Endothelial cell of umbilical vein (primary cell): ENCODE measurements at regions not wholly inside any gene's neighbourhood (a gene's known extent, or its start where the extent isn't known, plus 50 kb on each side); places are given as distances from the start of the nearest gene placed in this dataset.
A peak's percentile ranks its signal among the peaks of the same experiment; 100 is the strongest.

Experiments used
- BruUV-seq: library from RNA; stranded (reverse); fragments of 400-500 nt; replicated peaks from 2 replicates; lab custom pipeline; 2021; lab: Mats Ljungman, UMichigan
- CTCF ChIA-PET: fragments of 300-600, 350-600 bp; sonication (Branson Sonifier 250); formaldehyde crosslinking; loops from one replicate; lab custom pipeline; 2021; ENCODE audit warnings: antibody characterized with exemption, inconsistent platforms; lab: Charles Lee
- POLR2A ChIA-PET: fragments of 300-600, 350-600 bp; sonication (Branson Sonifier 250); formaldehyde crosslinking; loops from one replicate; lab custom pipeline; 2021; ENCODE audit warnings: antibody characterized with exemption, inconsistent platforms; lab: Charles Lee
- DNase-seq: peaks from one replicate; pipeline ENCODE4 v3.0.0-alpha.2; 2011; ENCODE audit warnings: low read depth, low spot score
- FAIRE-seq: peaks from 2 replicates; lab custom pipeline; 2011; peaks lifted over from hg19 to GRCh38; lab: Jason Lieb, UNC
- H2AFZ ChIP-seq: 2 replicates; pipeline ENCODE4 v1.6.0; 2012; ENCODE audit warnings: low read depth, low read length, control low read depth, inconsistent platforms
- H3K27ac ChIP-seq: 2 replicates; pipeline ENCODE4 v1.5.1; 2011; ENCODE audit warnings: low read depth, mild to moderate bottlenecking, control low read depth, low read length, moderate library complexity; ENCODE audit not compliant: insufficient read depth
- H3K27me3 ChIP-seq, 2 experiments: 2 replicates each; pipeline versions ENCODE4 v1.6.0 to v1.6.1; 2011; ENCODE audit warnings: low read length in 2 of 2, mixed read lengths in 1 of 2; ENCODE audit not compliant: control insufficient read depth in 2 of 2, insufficient read depth in 2 of 2
- H3K36me3 ChIP-seq, 2 experiments: 2 replicates in 1 of 2; 3 replicates in 1 of 2; pipeline ENCODE4 v1.5.1; 2011; ENCODE audit warnings: low read length in 2 of 2, mild to moderate bottlenecking in 1 of 2, moderate library complexity in 1 of 2; ENCODE audit not compliant: control insufficient read depth in 2 of 2, insufficient read depth in 2 of 2; ENCODE audit errors: extremely low read depth in 1 of 2
- H3K4me1 ChIP-seq: 3 replicates; pipeline ENCODE4 v1.5.1; 2011; ENCODE audit warnings: mild to moderate bottlenecking, low read length; ENCODE audit not compliant: control insufficient read depth, insufficient read depth; ENCODE audit errors: extremely low read depth
- H3K4me2 ChIP-seq: 2 replicates; pipeline ENCODE4 v1.6.1; 2011; ENCODE audit warnings: low read length, control low read depth, mixed read lengths; ENCODE audit not compliant: insufficient read depth
- H3K4me3 ChIP-seq, 3 experiments: fragments of 200-600 bp in 1 of 3; sonication (generic), shearing (Covaris generic) in 1 of 3; replicated peaks in 1 of 3; 2 replicates each; pipeline ENCODE4 v1.5.1; 2011 to 2016; ENCODE audit warnings: control low read depth in 3 of 3, low read length in 3 of 3, mild to moderate bottlenecking in 2 of 3, inconsistent platforms in 1 of 3, low read depth in 1 of 3, moderate library complexity in 1 of 3; ENCODE audit not compliant: insufficient read depth in 1 of 3
- H3K79me2 ChIP-seq: 2 replicates; pipeline ENCODE4 v1.6.0; 2012; ENCODE audit warnings: low read length, inconsistent platforms; ENCODE audit not compliant: control insufficient read depth, insufficient read depth
- H3K9ac ChIP-seq: replicated peaks from 2 replicates; pipeline ENCODE3; 2011; ENCODE audit warnings: low read length, control low read depth; ENCODE audit not compliant: insufficient read depth; ENCODE audit errors: extremely low read depth
- H3K9me1 ChIP-seq: replicated peaks from 3 replicates; pipeline ENCODE4 v1.6.0; 2011; ENCODE audit warnings: mild to moderate bottlenecking, low read length; ENCODE audit not compliant: control insufficient read depth, insufficient read depth; ENCODE audit errors: extremely low read depth
- H3K9me3 ChIP-seq: replicated peaks from 2 replicates; pipeline ENCODE4 v1.5.1; 2012; ENCODE audit warnings: low read length, inconsistent platforms; ENCODE audit not compliant: control insufficient read depth, insufficient read depth
- H4K20me1 ChIP-seq: replicated peaks from 2 replicates; pipeline ENCODE3; 2011; ENCODE audit warnings: mild to moderate bottlenecking, low read length; ENCODE audit not compliant: control insufficient read depth, insufficient read depth; ENCODE audit errors: extremely low read depth
- CTCF ChIP-seq, 2 donors: IDR thresholded peaks; 1 replicate in 1 of 2; 2 replicates in 1 of 2; pipeline ENCODE4 v1.5.1; 2011; ENCODE audit warnings: low read length in 2 of 2, mild to moderate bottlenecking in 2 of 2, moderate library complexity in 2 of 2, control low read depth in 1 of 2, inconsistent platforms in 1 of 2, low read depth in 1 of 2; ENCODE audit not compliant: insufficient read depth in 1 of 2; ENCODE audit errors: extremely low read depth in 1 of 2
- EZH2 ChIP-seq: IDR thresholded peaks from 2 replicates; pipeline ENCODE4 v1.6.1; 2012; ENCODE audit warnings: borderline replicate concordance, low read depth, mild to moderate bottlenecking, moderate library complexity, low read length, inconsistent platforms; ENCODE audit not compliant: severe bottlenecking
- FOS ChIP-seq: IDR thresholded peaks from 2 replicates; pipeline ENCODE4 v1.6.1; 2011; ENCODE audit warnings: mild to moderate bottlenecking, low read length, moderate library complexity, borderline replicate concordance; ENCODE audit not compliant: insufficient read depth
- GATA2 ChIP-seq: IDR thresholded peaks from 2 replicates; pipeline ENCODE4 v1.7.0; 2011; ENCODE audit warnings: low read depth, mild to moderate bottlenecking, moderate library complexity, mixed read lengths, low read length; ENCODE audit not compliant: insufficient read length, insufficient read depth
- JUN ChIP-seq: IDR thresholded peaks from 2 replicates; pipeline ENCODE4 v1.6.1; 2011; ENCODE audit warnings: borderline replicate concordance, low read depth; ENCODE audit not compliant: insufficient read length, insufficient read depth
- MYC ChIP-seq: IDR thresholded peaks from one replicate; pipeline ENCODE4 v1.6.1; 2011; ENCODE audit warnings: mild to moderate bottlenecking, low read depth, low read length
- POLR2A ChIP-seq: IDR thresholded peaks from 2 replicates; pipeline ENCODE4 v1.6.1; 2012; ENCODE audit warnings: low read depth, mild to moderate bottlenecking, control low read depth, low read length
- POLR2AphosphoS5 ChIP-seq: IDR thresholded peaks from 2 replicates; pipeline ENCODE4 v1.6.1; 2012; ENCODE audit warnings: low read depth, mild to moderate bottlenecking, control low read depth, low read length, moderate library complexity; ENCODE audit not compliant: insufficient read depth
- dilution Hi-C: fragments of 300-500 bp; cut with MboI; formaldehyde crosslinking; loops from one replicate; pipeline ENCODE4 v1.15.0; 2019; ENCODE audit warnings: low sequenced_read_pairs; ENCODE audit not compliant: extremely low pct_ligation_motif_present
- intact Hi-C: fragments of 100-400 bp; cut with micrococcal nuclease; formaldehyde crosslinking; loops from one replicate; pipeline ENCODE4 v1.10.0; 2022
- TF ChIP-seq, protein P1 (sequence below): IDR thresholded peaks from 2 replicates; pipeline ENCODE4 v1.6.1; 2011; ENCODE audit not compliant: insufficient read depth, insufficient read length

- POLR2A ChIA-PET, result interaction anchor here (0.9 kb wide), 1 partner anchor 135 kb away, joined by 3 read pairs; no protein-coding TSS in a partner anchor
- H3K4me3 ChIP-seq, result no peak overlapping the region
- CTCF ChIA-PET, result interaction anchor here (0.7 to 1.7 kb wide), 10 partner anchors 13 to 246 kb away, joined by 3 to 9 read pairs (median 4); no protein-coding TSS in a partner anchor
These were observed 234.0 kb upstream of the IRF2BP2 start for GRCh38 chr1:234843946-234844345.

More at GRCh38 chr1:234843946-234844345, 234.0 kb upstream of the IRF2BP2 start:
- DNase-seq (no peak), FAIRE-seq (no peak)
- peak overlapping the region; percentile 66 for H3K27ac ChIP-seq
- dilution Hi-C loops, result loop anchor here (25.0 kb wide), 1 partner anchor 107 kb away; no protein-coding TSS in a partner anchor
- no peaks in the 10 kb centered on the region for H3K9me3 ChIP-seq
- peaks cover 17% of the 10 kb centered on the region for H3K4me1 ChIP-seq
- no peaks in the 10 kb centered on the region for H3K27me3 ChIP-seq
- no TSS peak for BruUV-seq
- H3K36me3 ChIP-seq, result no peaks in the 10 kb centered on the region
- intact Hi-C loops, result loop anchor here (1.0 to 5.0 kb wide), 16 partner anchors 19 to 345 kb away; no protein-coding TSS in a partner anchor
- no peaks in the 10 kb centered on the region for H3K9me1 ChIP-seq
- H3K9ac ChIP-seq, result no peak overlapping the region
- TF ChIP-seq CTCF (IDR thresholded peaks at IDR 0.05; ENCODE audit: extremely low read depth in 1 of 2, insufficient read depth in 1 of 2, low read depth in 1 of 2, low read length in 2 of 2), result no peak
- TF ChIP-seq MYC, result no peak
- TF ChIP-seq EZH2, result no peak
- TF ChIP-seq, protein P1, sequence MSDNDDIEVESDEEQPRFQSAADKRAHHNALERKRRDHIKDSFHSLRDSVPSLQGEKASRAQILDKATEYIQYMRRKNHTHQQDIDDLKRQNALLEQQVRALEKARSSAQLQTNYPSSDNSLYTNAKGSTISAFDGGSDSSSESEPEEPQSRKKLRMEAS, result no peak
- no peak for TF ChIP-seq GATA2
- TF ChIP-seq POLR2AphosphoS5, result no peak
- no peak for TF ChIP-seq FOS
- TF ChIP-seq JUN, result no peak
- TF ChIP-seq POLR2A, result no peak
- H3K79me2 ChIP-seq, result no peaks in the 10 kb centered on the region
- peak overlapping the region; percentile 8 for H2AFZ ChIP-seq
- no peaks in the 10 kb centered on the region for H4K20me1 ChIP-seq
- H3K4me2 ChIP-seq, result peak overlapping the region; percentile 21
